ENCODE measurements at regions not wholly inside any gene's neighbourhood (a gene's known extent, or its start where the extent isn't known, plus 50 kb on each side); places are given as distances from the start of the nearest gene placed in this dataset.

- intact Hi-C loops (cut with micrococcal nuclease; ENCODE audit: unreplicated experiment) = no loop called here
- no peak for DNase-seq
- Mint-ChIP-seq H3K9me3 (ENCODE audit: unreplicated experiment) (no peaks in the 10 kb centered on the region), H3K36me3 (ENCODE audit: insufficient read depth, unreplicated experiment) (peaks cover 5% of the 10 kb centered on the region), H3K27me3 (ENCODE audit: insufficient read depth, unreplicated experiment) (no peaks in the 10 kb centered on the region), H3K4me1 (ENCODE audit: low read depth, unreplicated experiment) (no peaks in the 10 kb centered on the region), H3K4me3 (ENCODE audit: unreplicated experiment) (no peak overlapping the region), H3K27ac (ENCODE audit: unreplicated experiment) (no peak overlapping the region)
- Histone ChIP-seq H3K4me3 (ENCODE audit: low read depth, low read length) (no peak overlapping the region), H3K27me3 (replicated peaks; ENCODE audit: control insufficient read depth, insufficient read depth, low read length) (no peaks in the 10 kb centered on the region), H3K36me3 (ENCODE audit: control insufficient read depth, insufficient read depth, low read length) (no peaks in the 10 kb centered on the region), H3K4me1 (no peaks in the 10 kb centered on the region), H3K9me3 (no peaks in the 10 kb centered on the region)
- TF ChIP-seq CTCF (IDR thresholded peaks at IDR 0.05; ENCODE audit: insufficient read depth in 1 of 2, low read depth in 1 of 2, low read length in 1 of 2, severe bottlenecking in 1 of 2, unreplicated experiment in 1 of 2) = no peak
- CTCF ChIA-PET = no interaction called here
- POLR2A ChIA-PET = no interaction called here
- no TSS peak for BruUV-seq (replicated peaks)
Measured at GRCh38 chr18:25661831-25662230, 309.9 kb upstream of the ZNF521 start.

- Mint-ChIP-seq H3K4me3 (ENCODE audit: unreplicated experiment) (no peak overlapping the region), H3K27me3 (ENCODE audit: insufficient read depth, unreplicated experiment) (no peaks in the 10 kb centered on the region), H3K27ac (ENCODE audit: unreplicated experiment) (no peak overlapping the region), H3K9me3 (ENCODE audit: unreplicated experiment) (no peaks in the 10 kb centered on the region), H3K36me3 (ENCODE audit: insufficient read depth, unreplicated experiment) (peaks cover 5% of the 10 kb centered on the region), H3K4me1 (ENCODE audit: low read depth, unreplicated experiment) (no peaks in the 10 kb centered on the region)
- Histone ChIP-seq H3K27me3 (replicated peaks; ENCODE audit: control insufficient read depth, insufficient read depth, low read length) (no peaks in the 10 kb centered on the region), H3K4me1 (no peaks in the 10 kb centered on the region), H3K36me3 (ENCODE audit: control insufficient read depth, insufficient read depth, low read length) (no peaks in the 10 kb centered on the region), H3K4me3 (ENCODE audit: low read depth, low read length) (no peak overlapping the region), H3K9me3 (no peaks in the 10 kb centered on the region)
- TF ChIP-seq CTCF (IDR thresholded peaks at IDR 0.05; ENCODE audit: insufficient read depth in 1 of 2, low read depth in 1 of 2, low read length in 1 of 2, severe bottlenecking in 1 of 2, unreplicated experiment in 1 of 2) = no peak
- BruUV-seq (replicated peaks) = no TSS peak
- intact Hi-C loops (cut with micrococcal nuclease; ENCODE audit: unreplicated experiment) = no loop called here
- ChIA-PET CTCF (no interaction called here), POLR2A (no interaction called here)
- no peak for DNase-seq
Measured at GRCh38 chr18:25659541-25659940, 307.6 kb upstream of the ZNF521 start.

- Histone ChIP-seq H3K4me1 (no peaks in the 10 kb centered on the region), H3K27me3 (replicated peaks; ENCODE audit: control insufficient read depth, insufficient read depth, low read length) (no peaks in the 10 kb centered on the region), H3K36me3 (ENCODE audit: control insufficient read depth, insufficient read depth, low read length) (no peaks in the 10 kb centered on the region), H3K4me3 (ENCODE audit: low read depth, low read length) (no peak overlapping the region), H3K9me3 (no peaks in the 10 kb centered on the region)
- no peak for DNase-seq
- TF ChIP-seq CTCF (IDR thresholded peaks at IDR 0.05; ENCODE audit: insufficient read depth in 1 of 2, low read depth in 1 of 2, low read length in 1 of 2, severe bottlenecking in 1 of 2, unreplicated experiment in 1 of 2) = no peak
- H3K27ac Mint-ChIP-seq (ENCODE audit: unreplicated experiment) = no peak overlapping the region
- no peaks in the 10 kb centered on the region for H3K9me3 Mint-ChIP-seq (ENCODE audit: unreplicated experiment)
- peaks cover 2% of the 10 kb centered on the region for H3K27me3 Mint-ChIP-seq (ENCODE audit: insufficient read depth, unreplicated experiment)
- intact Hi-C loops (cut with micrococcal nuclease; ENCODE audit: unreplicated experiment) = no loop called here
- ChIA-PET POLR2A (no interaction called here), CTCF (no interaction called here)
- H3K36me3 Mint-ChIP-seq (ENCODE audit: insufficient read depth, unreplicated experiment) = peaks cover 5% of the 10 kb centered on the region
- no peak overlapping the region for H3K4me3 Mint-ChIP-seq (ENCODE audit: unreplicated experiment)
- H3K4me1 Mint-ChIP-seq (ENCODE audit: low read depth, unreplicated experiment) = no peaks in the 10 kb centered on the region
- BruUV-seq (replicated peaks) = no TSS peak
Measured at GRCh38 chr18:25658476-25658875, 306.5 kb upstream of the ZNF521 start.
